HG02678 (cell line): ENCODE measurements at regions not wholly inside any gene's neighbourhood (a gene's known extent, or its start where the extent isn't known, plus 50 kb on each side); places are given as distances from the start of the nearest gene placed in this dataset.
"Not testable (repeated sequence)": the region's sequence is repeated elsewhere in the genome, so short reads cannot be mapped to it uniquely, and the experiment has no call there.

Experiments used
- ATAC-seq: cut with Tn5 transposase; IDR thresholded peaks from one replicate; pipeline ENCODE4 v1.9.1; 2021; ENCODE audit warnings: mild to moderate bottlenecking, moderate library complexity; ENCODE audit not compliant: unreplicated experiment

- no peak for ATAC-seq
Measured at GRCh38 chrX:69065451-69065850, 99.8 kb downstream of the PJA1 start.

DNA sequence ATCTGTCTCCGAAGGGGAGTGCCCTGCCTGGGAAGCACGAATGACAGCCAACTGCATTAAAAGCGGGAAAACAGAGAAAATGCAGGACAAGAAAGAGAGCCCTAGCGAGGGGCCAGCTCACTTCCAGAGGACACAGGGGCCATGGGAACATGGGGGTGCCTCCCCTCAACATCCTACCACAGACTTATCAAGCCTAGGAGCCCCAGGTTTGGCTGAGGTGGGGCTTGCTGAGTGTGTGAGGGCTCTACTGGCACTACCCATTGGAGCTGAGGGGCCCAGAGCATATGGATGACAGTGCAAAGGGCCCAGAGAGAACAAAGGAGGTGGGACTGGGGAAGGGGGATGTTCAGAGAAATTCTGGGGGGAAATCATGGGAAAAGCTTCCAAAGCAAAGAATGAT is 101.8 kb downstream of the PJA1 start:
- ATAC-seq, result no peak

DNA sequence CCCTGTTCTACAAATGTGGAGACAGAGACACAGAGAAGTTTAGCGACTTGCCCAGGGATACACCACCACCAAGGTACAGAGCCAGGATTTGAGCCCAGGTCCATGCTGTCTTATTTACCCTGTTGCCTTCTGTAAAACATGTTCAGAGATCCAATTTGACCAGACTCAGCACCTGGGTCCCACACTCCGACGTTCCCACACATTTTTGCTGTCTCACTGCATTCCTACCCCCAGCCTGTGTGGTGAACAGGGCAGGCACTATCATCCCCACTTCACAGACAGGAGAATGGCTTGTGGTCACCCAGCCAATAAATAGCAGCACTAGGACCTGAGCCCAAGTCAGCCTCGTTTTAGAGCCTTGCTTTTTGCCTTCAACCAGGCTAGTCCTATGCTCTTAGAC is 102.8 kb downstream of the PJA1 start:
- ATAC-seq, result no peak

- ATAC-seq, result no peak
Measured at GRCh38 chrX:69060631-69061408, 104.4 kb downstream of the PJA1 start.

- no peak for ATAC-seq
Measured at GRCh38 chrX:69055193-69055592, 110.1 kb downstream of the PJA1 start.

DNA sequence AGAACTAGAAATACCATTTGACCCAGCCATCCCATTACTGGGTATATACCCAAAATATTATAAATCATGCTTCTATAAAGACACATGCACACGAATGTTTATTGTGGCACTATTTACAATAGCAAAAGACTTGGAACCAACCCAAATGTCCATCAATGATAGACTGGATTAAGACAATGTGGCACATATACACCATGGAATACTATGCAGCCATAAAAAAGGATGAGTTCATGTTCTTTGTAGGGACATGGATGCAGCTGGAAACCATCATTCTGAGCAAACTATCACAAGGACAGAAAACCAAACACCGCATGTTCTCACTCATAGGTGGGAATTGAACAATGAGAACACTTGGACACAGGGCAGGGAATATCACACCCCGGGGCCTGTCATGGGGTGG is 110.8 kb downstream of the PJA1 start:
- not testable (repeated sequence) for ATAC-seq

- no peak for ATAC-seq
Measured at GRCh38 chrX:69051901-69052300, 113.4 kb downstream of the PJA1 start.

GRCh38 chrX:69050051-69050765 is 115.0 kb downstream of the PJA1 start:
- no peak for ATAC-seq

- no peak for ATAC-seq
Measured at GRCh38 chrX:69046996-69047490, 118.2 kb downstream of the PJA1 start.

GRCh38 chrX:69045616-69046345 is 119.5 kb downstream of the PJA1 start:
- ATAC-seq, result no peak

GRCh38 chrX:69038816-69039215 is 126.4 kb downstream of the PJA1 start:
- no peak for ATAC-seq

DNA sequence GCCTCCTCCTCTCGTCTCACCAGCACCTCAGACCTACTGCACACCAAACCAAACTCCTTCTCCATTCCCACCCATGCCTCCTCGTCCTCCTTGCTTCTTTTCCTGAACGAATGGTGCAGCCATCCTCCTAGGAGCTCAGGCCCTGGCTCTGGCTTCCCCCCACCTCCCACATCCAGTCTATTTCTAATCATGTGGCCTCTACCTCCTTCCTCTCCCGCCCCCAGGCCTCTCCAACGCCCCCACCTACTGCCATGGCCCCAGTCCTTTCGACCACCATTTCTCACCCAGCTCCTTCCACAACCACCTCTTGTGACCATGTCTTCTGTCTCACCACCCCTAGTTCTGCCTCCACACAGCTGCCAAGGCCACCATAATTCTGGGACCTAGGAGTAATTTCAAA is 127.1 kb downstream of the PJA1 start:
- ATAC-seq, result no peak

DNA sequence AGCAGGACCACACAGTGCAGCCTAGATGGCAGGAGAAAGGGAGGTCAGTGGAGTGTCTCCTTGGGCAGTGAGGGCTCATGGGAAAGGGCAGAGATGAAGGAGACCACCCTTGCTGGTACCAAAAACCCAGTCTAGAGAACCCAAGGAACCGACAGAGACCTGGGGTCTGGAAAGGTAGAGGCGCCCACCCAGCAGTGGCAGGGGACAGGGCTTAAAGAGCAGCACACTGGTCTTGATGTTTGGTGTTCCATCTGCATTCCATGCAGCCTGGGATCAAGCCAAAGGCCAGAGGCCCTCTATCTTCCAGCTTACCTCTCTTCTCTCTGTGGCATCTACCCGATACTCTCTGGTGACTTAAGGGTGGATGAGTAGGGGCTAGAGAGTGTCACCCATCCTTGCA is 127.5 kb downstream of the PJA1 start:
- ATAC-seq, result no peak

GRCh38 chrX:69036674-69037573 is 128.3 kb downstream of the PJA1 start:
- no peak for ATAC-seq

GRCh38 chrX:69034451-69034850 is 130.8 kb downstream of the PJA1 start:
- ATAC-seq, result no peak

GRCh38 chrX:69033936-69034335 is 131.3 kb downstream of the PJA1 start:
- ATAC-seq, result no peak

DNA sequence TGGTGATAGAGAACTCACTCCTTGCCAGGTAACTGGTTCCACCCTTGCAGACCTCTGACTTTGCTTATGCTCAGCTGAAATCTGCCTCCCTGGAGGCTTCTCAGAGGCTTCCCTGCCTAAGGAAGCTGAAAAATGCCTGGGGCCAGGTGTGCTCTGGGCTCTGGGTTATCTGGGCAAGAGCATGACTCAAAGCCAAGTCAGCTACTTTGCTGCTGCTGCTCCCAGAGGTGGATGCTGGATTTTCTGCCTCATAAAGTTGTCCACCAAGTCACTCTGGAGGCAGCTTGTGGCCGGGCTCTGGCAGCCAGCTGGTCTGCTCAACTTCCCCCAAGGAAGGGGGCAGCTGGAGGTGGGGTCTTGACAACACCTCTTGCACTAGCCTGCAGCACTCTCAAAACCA is 132.7 kb downstream of the PJA1 start:
- no peak for ATAC-seq

DNA sequence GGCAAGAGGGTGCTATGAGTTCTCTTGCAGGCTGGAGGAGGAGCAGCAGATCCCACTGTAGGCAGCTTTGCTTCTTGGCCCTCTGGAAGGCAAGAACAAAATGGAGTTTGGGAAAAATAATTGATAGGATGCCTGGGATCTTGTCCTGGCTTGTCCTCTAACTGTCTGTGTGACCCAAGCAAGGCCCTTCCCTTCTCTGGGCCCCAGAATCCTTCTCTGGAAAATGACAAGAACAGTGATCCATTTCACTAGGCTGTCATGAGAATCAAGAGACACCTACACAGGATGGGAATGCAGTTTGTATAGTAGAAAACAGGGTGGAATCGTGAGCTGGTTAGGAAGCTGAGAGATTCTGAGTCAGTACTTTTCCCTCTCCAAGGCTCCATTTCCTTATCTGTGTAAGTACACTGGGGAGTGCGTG is 133.3 kb downstream of the PJA1 start:
- no peak for ATAC-seq

GRCh38 chrX:69031181-69031580 is 134.1 kb downstream of the PJA1 start:
- ATAC-seq, result no peak

GRCh38 chrX:69029771-69030170 is 135.5 kb downstream of the PJA1 start:
- no peak for ATAC-seq

DNA sequence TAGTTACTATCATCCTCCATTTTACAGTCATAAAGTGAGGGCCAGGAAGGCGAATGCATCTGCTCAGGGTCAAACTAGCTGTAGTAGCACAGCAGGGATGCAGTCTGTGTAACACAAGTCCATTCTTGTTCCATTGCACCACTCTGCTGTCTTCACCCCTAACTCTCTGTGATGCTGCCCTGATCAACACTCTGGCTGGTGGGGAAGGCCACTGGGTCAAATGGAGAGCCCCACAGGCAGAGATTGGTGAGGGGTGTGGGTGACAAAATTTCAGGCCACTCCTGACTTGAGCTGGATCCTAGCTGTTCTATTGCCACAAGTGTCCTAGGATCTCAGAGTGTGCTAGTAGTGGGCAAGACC is 136.5 kb downstream of the PJA1 start:
- ATAC-seq, result no peak
